H1 (cell line): ENCODE measurements at regions not wholly inside any gene's neighbourhood (a gene's known extent, or its start where the extent isn't known, plus 50 kb on each side); places are given as distances from the start of the nearest gene placed in this dataset.

ENCODE experiments used
- CTCF ChIA-PET: fragments of 300-600 bp; sonication (Branson Sonifier 250); formaldehyde crosslinking; loops from one replicate; lab custom pipeline; 2021; ENCODE audit not compliant: partially characterized antibody; lab: Charles Lee
- POLR2A ChIA-PET: fragments of 300-600 bp; sonication (Branson Sonifier 250); formaldehyde crosslinking; loops from one replicate; lab custom pipeline; 2021; ENCODE audit warnings: inconsistent platforms; ENCODE audit not compliant: partially characterized antibody; lab: Charles Lee
- DNase-seq, 2 experiments: peaks; one replicate each; pipeline versions ENCODE4 v3.0.0 to v3.0.0-alpha.2; 2010 to 2022; ENCODE audit warnings: low spot score in 2 of 2, low read depth in 1 of 2, mixed read lengths in 1 of 2
- FAIRE-seq: peaks from 2 replicates; lab custom pipeline; 2011; peaks lifted over from hg19 to GRCh38; lab: Jason Lieb, UNC
- H2AFZ ChIP-seq: 2 replicates; pipeline ENCODE4 v1.8.1; 2012; ENCODE audit warnings: low read length, inconsistent platforms
- H2AK5ac ChIP-seq: 2 replicates; pipeline ENCODE4 v1.6.1; 2013; ENCODE audit warnings: low read depth, low read length
- H2BK120ac ChIP-seq: replicated peaks from 2 replicates; pipeline ENCODE3; 2013; ENCODE audit warnings: low read depth, low read length, inconsistent platforms
- H2BK12ac ChIP-seq: 2 replicates; pipeline ENCODE4 v1.6.1; 2013; ENCODE audit warnings: low read depth, low read length
- H2BK15ac ChIP-seq: 2 replicates; pipeline ENCODE4 v1.6.1; 2013; ENCODE audit warnings: low read length
- H2BK20ac ChIP-seq: 2 replicates; pipeline ENCODE4 v1.6.1; 2013; ENCODE audit warnings: low read length
- H2BK5ac ChIP-seq: 2 replicates; pipeline ENCODE4 v1.6.1; 2013; ENCODE audit warnings: low read depth, low read length
- H3K14ac ChIP-seq: 2 replicates; pipeline ENCODE4 v1.6.1; 2013; ENCODE audit warnings: inconsistent platforms; ENCODE audit not compliant: insufficient read length
- H3K18ac ChIP-seq: 2 replicates; pipeline ENCODE4 v1.6.1; 2013; ENCODE audit warnings: low read length; ENCODE audit errors: extremely low read depth
- H3K23ac ChIP-seq: 2 replicates; pipeline ENCODE4 v1.6.1; 2013; ENCODE audit warnings: inconsistent platforms; ENCODE audit not compliant: insufficient read length
- H3K23me2 ChIP-seq: 2 replicates; pipeline ENCODE4 v1.6.1; 2013; ENCODE audit warnings: low read depth, low read length
- H3K27ac ChIP-seq: 2 replicates; pipeline ENCODE4 v1.6.1; 2011; ENCODE audit warnings: low read depth, low read length, inconsistent platforms
- H3K27me3 ChIP-seq, 4 experiments: replicated peaks in 1 of 4; 1 replicate in 1 of 4; 2 replicates in 3 of 4; pipeline versions ENCODE4 v1.6.1 to v1.8.1; 2011 to 2013; ENCODE audit warnings: low read length in 3 of 4, mild to moderate bottlenecking in 3 of 4, inconsistent platforms in 2 of 4, mixed read lengths in 2 of 4, moderate library complexity in 1 of 4; ENCODE audit not compliant: control insufficient read depth in 3 of 4, insufficient read depth in 3 of 4; ENCODE audit errors: extremely low read depth in 1 of 4
- H3K36me3 ChIP-seq, 4 experiments: 2 replicates each; pipeline versions ENCODE4 v1.6.1 to v1.8.1; 2011 to 2013; ENCODE audit warnings: mild to moderate bottlenecking in 4 of 4, low read length in 3 of 4, moderate library complexity in 2 of 4, control low read depth in 1 of 4, inconsistent platforms in 1 of 4; ENCODE audit not compliant: insufficient read depth in 4 of 4, control insufficient read depth in 2 of 4
- H3K4ac ChIP-seq: replicated peaks from 2 replicates; pipeline ENCODE3; 2013; ENCODE audit warnings: low read length, low read depth, mixed read lengths, inconsistent platforms; ENCODE audit not compliant: insufficient read length
- H3K4me1 ChIP-seq, 4 experiments: replicated peaks in 1 of 4; 1 replicate in 1 of 4; 2 replicates in 3 of 4; pipeline versions ENCODE4 v1.6.1 to v1.8.1; 2011 to 2013; ENCODE audit warnings: low read length in 3 of 4, inconsistent platforms in 2 of 4, mixed read lengths in 1 of 4; ENCODE audit not compliant: insufficient read depth in 4 of 4, control insufficient read depth in 3 of 4
- H3K4me2 ChIP-seq, 2 experiments: 2 replicates each; pipeline versions ENCODE4 v1.6.1 to v1.8.1; 2011 to 2013; ENCODE audit warnings: low read depth in 2 of 2, low read length in 2 of 2, control low read depth in 1 of 2, inconsistent platforms in 1 of 2, mild to moderate bottlenecking in 1 of 2; ENCODE audit not compliant: insufficient read depth in 1 of 2
- H3K4me3 ChIP-seq, 4 experiments: fragments of 200-600, 300-600 bp in 1 of 4; sonication (generic), shearing (Covaris generic), sonication (Bioruptor Twin) in 1 of 4; 2 replicates each; pipeline versions ENCODE4 v1.5.1 to v1.8.1; 2011 to 2016; ENCODE audit warnings: low read length in 4 of 4, low read depth in 3 of 4, control low read depth in 2 of 4, inconsistent platforms in 2 of 4, mild to moderate bottlenecking in 2 of 4, mixed read lengths in 1 of 4, moderate library complexity in 1 of 4; ENCODE audit not compliant: insufficient read depth in 2 of 4; ENCODE audit errors: extremely low read depth in 1 of 4
- H3K56ac ChIP-seq: replicated peaks from 2 replicates; pipeline ENCODE3; 2013; ENCODE audit warnings: low read depth, mild to moderate bottlenecking, mixed read lengths, low read length, inconsistent platforms; ENCODE audit not compliant: insufficient read length
- H3K79me1 ChIP-seq: 2 replicates; pipeline ENCODE4 v1.6.1; 2013; ENCODE audit warnings: low read depth, low read length, control low read depth
- H3K79me2 ChIP-seq, 2 experiments: 2 replicates each; pipeline versions ENCODE4 v1.6.1 to v1.8.1; 2012 to 2013; ENCODE audit warnings: low read length in 2 of 2, mild to moderate bottlenecking in 2 of 2, inconsistent platforms in 1 of 2; ENCODE audit not compliant: insufficient read depth in 2 of 2, control insufficient read depth in 1 of 2
- H3K9ac ChIP-seq, 4 experiments: replicated peaks in 1 of 4; 1 replicate in 1 of 4; 2 replicates in 3 of 4; pipeline versions ENCODE4 v1.6.1 to v1.8.1; 2011 to 2013; ENCODE audit warnings: low read depth in 3 of 4, low read length in 3 of 4, control low read depth in 2 of 4, mild to moderate bottlenecking in 2 of 4, moderate library complexity in 2 of 4, inconsistent platforms in 1 of 4; ENCODE audit errors: extremely low read depth in 1 of 4
- H3K9me3 ChIP-seq, 2 experiments: 2 replicates each; pipeline versions ENCODE4 v1.6.1 to v1.8.1; 2012 to 2013; ENCODE audit warnings: mild to moderate bottlenecking in 2 of 2, moderate library complexity in 2 of 2, control low read depth in 1 of 2, inconsistent platforms in 1 of 2, low read depth in 1 of 2, low read length in 1 of 2, mixed read lengths in 1 of 2; ENCODE audit not compliant: insufficient read depth in 2 of 2
- H4K20me1 ChIP-seq, 2 experiments: replicated peaks in 1 of 2; 2 replicates each; pipeline versions ENCODE3 to v1.8.1; 2011 to 2013; ENCODE audit warnings: inconsistent platforms in 2 of 2, low read length in 2 of 2, mild to moderate bottlenecking in 1 of 2; ENCODE audit not compliant: insufficient read depth in 2 of 2, control insufficient read depth in 1 of 2
- H4K5ac ChIP-seq: 2 replicates; pipeline ENCODE4 v1.6.1; 2013; ENCODE audit warnings: low read length, low read depth, mixed read lengths, inconsistent platforms; ENCODE audit not compliant: insufficient read length
- H4K8ac ChIP-seq: 2 replicates; pipeline ENCODE4 v1.8.0; 2013; ENCODE audit warnings: mild to moderate bottlenecking, moderate library complexity, low read length, inconsistent platforms; ENCODE audit not compliant: insufficient read depth; ENCODE audit errors: extremely low read depth
- H4K91ac ChIP-seq: replicated peaks from 2 replicates; pipeline ENCODE3; 2013; ENCODE audit warnings: low read length, mixed read lengths, inconsistent platforms; ENCODE audit not compliant: insufficient read length
- KDM5A ChIP-seq: fragments of 200-600 bp; IDR thresholded peaks from 2 replicates; pipeline ENCODE4 v1.7.1; 2012; ENCODE audit warnings: mild to moderate bottlenecking, low read length, inconsistent platforms, mixed read lengths
- POLR2A ChIP-seq, 2 experiments: IDR thresholded peaks; 1 replicate in 1 of 2; 2 replicates in 1 of 2; pipeline ENCODE4 v1.6.1; 2011; ENCODE audit warnings: low read depth in 2 of 2, low read length in 2 of 2, mild to moderate bottlenecking in 2 of 2; ENCODE audit errors: control extremely low read depth in 1 of 2
- TEAD4 ChIP-seq: IDR thresholded peaks from 2 replicates; pipeline ENCODE4 v1.6.1; 2012; ENCODE audit warnings: low read depth, low read length, inconsistent platforms, mixed read lengths
- WGBS, 2 experiments: shearing (Covaris generic) in 1 of 2; methylation state at CpG; one replicate each; pipeline versions ENCODE4 v1.1.6 to v1.1.7; 2013 to 2015; ENCODE audit warnings: low lambda C conversion rate in 2 of 2, mixed read lengths in 2 of 2, inconsistent platforms in 1 of 2, low coverage in 1 of 2, missing lambda C conversion rate in 1 of 2; ENCODE audit not compliant: insufficient replicate concordance in 2 of 2, insufficient coverage in 1 of 2, insufficient read length in 1 of 2; ENCODE audit errors: extremely low coverage in 1 of 2, missing lambda C conversion rate in 1 of 2; 5-methylcytosine and 5-hydroxymethylcytosine counted together

- H4K5ac ChIP-seq, result no peak overlapping the region
- no peaks in the 10 kb centered on the region for H4K20me1 ChIP-seq
- H2BK120ac ChIP-seq, result no peak overlapping the region
- no peak overlapping the region for H3K56ac ChIP-seq
- H3K79me2 ChIP-seq, result no peaks in the 10 kb centered on the region
- H2BK15ac ChIP-seq, result no peak overlapping the region
- H2BK12ac ChIP-seq, result no peak overlapping the region
- FAIRE-seq (no peak), DNase-seq (no peak)
- no peak overlapping the region for H2BK20ac ChIP-seq
- H3K4me3 ChIP-seq, result no peak overlapping the region
- 81% methylated on average over 6 of the region's 6 CpGs; no CpG with 5 or more reads in 1 of the 2 experiments for WGBS, 2 experiments
- H3K9me3 ChIP-seq, result peaks cover 0 to 7% of the 10 kb centered on the region in 2 experiments; a peak in 1 of 4 replicates
- H3K9ac ChIP-seq, result no peak overlapping the region
- no peaks in the 10 kb centered on the region for H3K36me3 ChIP-seq
- no peak overlapping the region for H3K23ac ChIP-seq
- no peak overlapping the region for H3K18ac ChIP-seq
- H3K23me2 ChIP-seq, result peaks cover 10% of the 10 kb centered on the region; the same call in 1 of the 2 replicates
- H3K27me3 ChIP-seq, result no peaks in the 10 kb centered on the region
- no peak overlapping the region for H3K4me2 ChIP-seq
- no peak overlapping the region for H2BK5ac ChIP-seq
- H4K8ac ChIP-seq, result no peak overlapping the region
- POLR2A ChIA-PET, result no interaction called here
- no peak overlapping the region for H4K91ac ChIP-seq
- H3K4ac ChIP-seq, result no peak overlapping the region
- H3K4me1 ChIP-seq, result no peaks in the 10 kb centered on the region
- H3K27ac ChIP-seq, result no peak overlapping the region
- H2AK5ac ChIP-seq, result no peak overlapping the region
- H2AFZ ChIP-seq, result no peak overlapping the region
- H3K14ac ChIP-seq, result no peak overlapping the region
- TF ChIP-seq TEAD4, result no peak
- no peak for TF ChIP-seq KDM5A
- TF ChIP-seq POLR2A (IDR thresholded peaks at IDR 0.05; ENCODE audit: control extremely low read depth in 1 of 2, low read depth in 2 of 2, low read length in 2 of 2), result no peak
- TF ChIP-seq, all 59 proteins: peak for 0
- CTCF ChIA-PET, result no interaction called here
- H3K79me1 ChIP-seq, result no peaks in the 10 kb centered on the region
Measured at GRCh38 chr16:86104537-86105048, 205.6 kb downstream of the IRF8 start.
